ENCODE measurements at regions not wholly inside any gene's neighbourhood (a gene's known extent, or its start where the extent isn't known, plus 50 kb on each side); places are given as distances from the start of the nearest gene placed in this dataset.
"Not testable (repeated sequence)": the region's sequence is repeated elsewhere in the genome, so short reads cannot be mapped to it uniquely, and the experiment has no call there.

DNA sequence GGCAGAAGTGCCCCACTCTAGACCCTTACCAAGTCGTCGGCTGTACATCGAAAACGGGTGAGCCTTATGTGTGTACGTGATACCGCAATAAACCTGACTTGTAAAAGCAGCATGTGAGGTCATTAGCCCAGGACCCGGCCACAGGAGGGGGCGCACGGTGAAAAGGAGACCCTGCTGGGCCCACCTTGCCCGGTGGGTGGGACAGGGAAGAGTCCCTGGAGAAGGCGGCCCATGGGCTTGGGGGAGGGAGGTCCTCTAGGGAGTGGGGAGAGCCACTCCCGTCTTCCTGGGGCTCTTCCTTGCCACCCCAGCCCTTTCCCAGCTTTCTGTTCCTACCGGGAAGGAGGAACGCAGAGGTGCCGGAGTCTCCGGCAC is 188.8 kb downstream of the NPIPB11 start:
- DNase-seq: not testable (repeated sequence)

DNA sequence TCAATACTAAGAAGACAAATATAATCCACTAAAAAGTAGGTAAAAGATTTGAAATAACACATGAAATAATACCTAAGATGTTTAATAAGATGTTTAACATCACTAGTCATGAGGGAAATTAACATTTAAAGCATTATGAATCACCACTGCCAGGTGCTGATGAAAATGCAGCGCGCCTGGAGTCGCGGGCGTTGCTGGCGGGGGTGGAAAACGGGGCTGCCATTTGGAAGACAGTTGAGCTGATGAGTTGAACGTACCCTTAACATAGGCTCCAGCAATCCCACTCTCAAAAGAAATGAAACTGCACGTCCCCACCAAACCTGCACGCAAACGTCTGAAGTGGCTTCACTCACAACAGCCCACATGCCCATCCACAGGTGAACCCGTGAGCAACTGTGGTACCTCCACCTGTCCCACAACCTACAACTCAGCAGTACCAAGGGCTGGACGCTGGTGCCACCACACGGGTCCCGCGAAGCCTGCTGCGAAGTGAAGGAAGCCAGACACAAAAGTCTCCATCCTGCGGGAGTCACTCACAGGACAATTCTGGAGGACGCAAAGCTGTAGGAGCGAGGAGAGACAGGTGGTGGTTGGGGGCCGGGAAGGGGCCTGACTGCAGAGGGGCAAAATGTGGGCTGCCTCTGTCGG is 189.3 kb downstream of the NPIPB11 start:
- not testable (repeated sequence) for DNase-seq

DNA sequence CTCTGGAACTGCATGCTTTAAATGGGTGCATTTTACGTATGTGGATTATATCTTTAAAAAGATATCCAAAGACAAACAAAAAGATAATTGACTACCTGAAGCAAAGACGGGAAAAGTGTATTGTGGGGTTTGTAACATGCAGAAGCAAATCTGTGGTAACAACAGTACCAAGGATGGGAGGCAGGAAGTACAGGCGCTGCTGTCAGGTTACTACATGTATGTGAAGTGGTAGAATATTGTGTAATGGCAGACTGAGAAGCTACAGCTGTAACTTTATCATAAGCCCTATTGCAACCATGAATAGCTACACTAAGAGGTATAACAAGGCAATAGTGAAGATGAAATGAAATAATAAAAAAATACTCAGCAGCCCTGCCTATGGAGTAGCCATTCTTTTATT is 192.7 kb downstream of the NPIPB11 start:
- DNase-seq: not testable (repeated sequence)

DNA sequence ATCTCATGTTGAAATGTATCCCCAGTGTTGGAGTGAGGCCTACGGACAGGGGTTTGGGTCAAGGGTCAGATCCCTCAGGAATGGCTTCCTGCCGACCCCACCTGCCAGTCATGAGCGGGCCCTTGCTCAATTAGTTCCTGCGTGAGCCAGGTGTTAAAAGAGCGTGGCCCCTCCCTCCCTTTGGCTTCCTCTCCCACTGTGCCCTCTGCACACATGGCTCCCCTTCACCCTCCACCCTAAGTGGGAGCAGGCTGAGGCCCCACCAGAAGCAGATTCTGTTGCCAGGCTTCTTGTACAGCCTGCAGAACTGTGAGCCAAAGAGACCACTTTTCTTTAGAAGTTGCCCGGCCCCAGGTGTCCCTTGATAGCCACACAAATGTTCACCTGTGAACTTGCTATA is 193.3 kb downstream of the NPIPB11 start:
- DNase-seq: not testable (repeated sequence)

DNA sequence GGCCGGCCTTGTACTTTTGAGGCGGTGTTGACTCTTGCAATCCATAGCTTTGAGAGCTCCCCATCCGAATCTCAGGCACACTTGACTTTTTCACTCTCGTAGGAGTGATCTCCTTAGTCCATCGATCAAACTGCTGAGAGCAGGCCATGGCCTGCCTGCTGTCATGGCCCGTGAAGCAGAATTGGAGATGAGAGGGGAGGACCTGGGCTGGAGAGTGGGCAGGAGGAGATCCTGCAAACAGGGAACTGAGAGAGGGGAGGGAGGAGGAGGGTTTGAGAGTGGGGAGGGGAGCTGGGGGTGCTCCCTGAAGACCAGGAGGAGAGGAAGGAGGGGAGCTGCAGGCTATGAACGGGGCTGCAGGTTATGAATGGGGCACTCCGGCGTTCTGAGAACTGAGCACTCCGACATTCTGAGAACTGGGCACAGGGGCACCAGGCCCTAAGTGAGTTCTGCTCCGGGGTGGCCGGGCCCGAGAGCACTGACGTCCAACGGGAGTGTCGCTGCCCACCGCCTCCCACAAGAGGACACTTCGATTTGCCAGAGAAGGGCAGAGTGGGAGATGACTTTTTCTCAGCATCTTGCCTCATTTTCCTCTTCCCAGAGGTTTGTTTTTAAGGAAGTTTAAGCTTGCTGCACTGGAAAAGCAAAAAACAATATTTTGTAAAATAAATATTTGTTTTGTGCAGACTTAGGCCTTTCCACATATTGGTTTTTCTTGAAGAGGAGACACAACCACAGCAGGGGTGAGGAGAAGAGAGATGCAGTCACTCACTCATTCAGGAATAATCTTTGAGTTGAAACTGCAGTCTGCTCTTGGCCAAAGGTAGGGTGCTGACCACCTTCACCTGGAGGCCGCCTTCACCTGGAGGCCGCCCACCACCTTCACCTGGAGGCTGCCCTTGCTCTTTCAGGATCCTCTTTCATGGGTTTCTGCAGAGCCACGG is 194.2 kb downstream of the NPIPB11 start:
- DNase-seq: not testable (repeated sequence)

DNA sequence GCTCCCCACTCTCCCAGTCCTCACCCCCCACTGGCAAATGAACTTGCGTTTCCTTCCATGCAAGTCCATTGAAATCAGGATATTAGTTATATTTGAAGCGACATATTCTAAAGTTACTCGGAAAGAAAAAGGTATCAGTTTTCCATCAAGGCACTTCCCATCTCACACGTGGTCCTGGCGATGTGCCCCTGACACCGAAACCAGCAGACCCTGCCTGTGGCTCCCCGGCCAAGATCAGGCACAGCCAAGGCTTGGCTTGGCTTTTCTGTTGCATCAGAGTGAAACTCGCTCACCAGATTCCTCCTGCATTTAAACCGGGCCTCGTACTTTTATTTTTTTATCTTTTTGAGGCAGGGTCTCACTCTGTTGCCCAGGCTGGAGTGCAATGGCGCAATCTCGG is 195.1 kb downstream of the NPIPB11 start:
- not testable (repeated sequence) for DNase-seq

DNA sequence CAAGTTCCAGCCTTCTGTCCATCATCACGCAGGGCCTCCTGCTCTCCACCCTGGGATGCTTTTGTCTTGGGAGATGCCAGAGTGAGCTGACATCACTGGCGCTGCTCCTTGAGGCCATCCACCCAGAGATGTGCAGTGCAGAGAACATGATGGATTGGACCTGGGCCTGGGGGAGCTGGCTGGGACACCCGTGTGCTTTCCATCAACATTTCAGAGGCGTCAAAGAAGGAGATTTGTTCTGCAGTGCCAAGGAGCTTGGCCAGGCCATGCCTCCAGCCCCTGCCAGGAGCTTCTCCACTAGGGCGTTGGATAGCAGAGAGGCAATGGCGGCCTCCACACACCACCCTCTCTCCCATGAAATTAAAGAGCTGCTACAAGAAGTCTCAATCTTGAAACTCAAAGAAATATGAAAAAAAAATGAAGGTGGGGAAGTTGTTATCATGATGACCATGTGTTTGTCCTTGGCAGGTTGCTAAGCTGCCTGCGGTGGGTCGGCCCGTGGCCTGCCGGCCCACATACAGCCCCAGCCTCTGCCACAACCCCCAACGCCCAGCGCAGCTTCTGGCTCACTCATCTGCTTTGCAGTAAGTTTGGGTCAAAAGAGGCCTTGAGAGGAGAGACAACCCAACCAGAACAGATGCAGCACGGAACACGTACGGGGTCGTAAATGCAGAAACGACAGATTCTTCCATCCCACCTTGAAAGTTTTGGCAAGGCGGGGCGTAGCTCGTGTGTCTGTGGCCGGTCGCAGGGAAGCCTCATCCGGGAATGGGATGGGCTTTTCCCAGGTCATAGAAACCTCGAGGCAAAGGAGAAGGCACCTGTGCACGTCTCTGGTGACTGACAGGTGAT is 196.0 kb downstream of the NPIPB11 start:
- DNase-seq: not testable (repeated sequence)

DNA sequence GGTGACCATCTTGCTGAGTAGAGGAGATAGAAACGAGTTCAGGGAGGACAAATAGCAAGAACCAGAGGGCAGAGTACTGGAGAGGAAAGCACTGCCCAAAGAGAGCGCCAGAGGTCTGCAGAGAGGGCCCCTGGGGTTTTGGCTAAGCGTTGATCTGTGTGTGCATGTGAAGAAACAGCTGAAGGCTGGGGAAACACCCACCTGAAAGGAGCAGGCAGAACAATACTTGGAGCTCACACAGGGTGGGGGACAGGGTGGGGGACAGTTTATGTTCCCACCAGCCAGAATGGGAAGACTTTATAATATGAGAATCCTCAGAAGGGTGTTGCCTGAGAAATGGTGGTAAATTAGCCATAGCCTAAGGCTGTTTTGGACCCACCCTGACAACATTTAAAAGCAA is 200.4 kb downstream of the NPIPB11 start:
- not testable (repeated sequence) for DNase-seq

DNA sequence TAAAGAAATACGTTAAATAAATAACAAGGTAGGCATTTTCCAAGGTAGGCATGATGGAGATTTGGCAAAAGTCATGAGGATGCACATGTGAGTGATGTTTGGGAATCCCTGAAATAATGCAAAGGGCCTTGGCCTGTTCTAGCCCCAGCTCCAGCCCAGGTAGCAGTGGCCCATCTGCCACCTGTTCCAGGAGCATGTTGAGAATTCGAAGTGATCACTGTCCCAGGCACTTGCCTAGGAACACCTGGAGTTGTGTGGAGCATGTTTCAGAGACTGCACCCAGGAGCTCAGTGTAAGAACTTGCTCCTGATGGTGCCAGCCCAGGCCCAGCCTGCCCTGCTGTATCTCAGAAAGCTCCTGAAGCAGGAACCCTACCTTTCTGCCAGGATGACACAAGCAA is 201.4 kb downstream of the NPIPB11 start:
- DNase-seq: not testable (repeated sequence)

DNA sequence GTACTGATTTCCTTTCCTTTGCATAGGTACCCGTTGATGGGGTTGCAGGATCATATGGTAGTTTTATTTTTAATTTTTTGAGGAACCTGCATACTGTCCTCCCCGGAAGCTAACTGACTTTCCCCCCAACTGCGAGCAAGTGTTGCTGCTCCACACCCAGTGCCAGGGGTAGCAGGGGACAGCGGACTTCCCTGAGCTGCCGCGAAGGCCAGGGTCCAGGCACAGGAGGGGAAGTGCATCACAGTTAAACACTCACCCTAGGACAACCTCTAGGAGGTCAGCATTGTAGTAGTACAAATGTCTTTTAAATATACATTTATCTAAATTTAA is 201.7 kb downstream of the NPIPB11 start:
- DNase-seq: no peak

DNA sequence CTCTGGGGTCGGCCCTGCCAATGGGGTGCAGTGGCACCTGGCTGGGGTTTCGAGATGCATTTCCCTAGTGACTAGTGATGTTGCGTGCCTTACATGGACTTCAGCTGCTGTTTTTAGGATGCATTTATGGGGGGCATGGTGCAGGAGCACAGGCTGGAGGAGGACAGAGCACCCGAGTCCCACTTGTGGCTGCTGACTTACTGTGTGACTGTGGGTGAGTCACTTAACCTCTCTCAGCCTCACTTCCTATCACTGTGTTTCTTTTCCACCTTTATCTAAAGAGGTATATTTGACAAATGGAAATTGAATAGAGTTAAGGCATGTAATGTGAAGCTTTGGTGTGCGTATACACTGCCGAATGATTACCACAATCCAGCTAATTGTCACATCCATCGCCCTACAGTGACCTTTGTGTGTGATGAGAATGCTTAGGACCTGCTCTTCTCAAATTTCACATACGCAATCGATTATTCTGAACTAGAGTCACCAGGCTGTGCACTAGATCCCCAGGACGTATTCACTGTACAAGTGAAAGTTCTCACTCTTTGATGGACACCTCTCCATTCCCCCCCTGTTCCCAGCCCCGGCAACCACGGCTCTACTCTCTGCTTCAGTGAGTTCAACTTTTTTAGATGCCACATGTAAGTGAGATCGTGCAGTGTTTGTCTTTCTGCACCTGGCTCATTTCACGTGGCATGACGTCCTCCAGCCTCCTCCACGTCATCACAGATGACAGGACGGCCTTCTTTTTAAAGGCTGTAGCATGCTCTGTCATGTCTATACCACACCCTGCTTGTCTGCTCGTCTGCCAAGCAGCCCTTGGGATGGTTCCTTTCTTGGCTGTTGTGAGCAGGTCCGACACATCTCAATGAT is 202.3 kb downstream of the NPIPB11 start:
- DNase-seq: not testable (repeated sequence)

DNA sequence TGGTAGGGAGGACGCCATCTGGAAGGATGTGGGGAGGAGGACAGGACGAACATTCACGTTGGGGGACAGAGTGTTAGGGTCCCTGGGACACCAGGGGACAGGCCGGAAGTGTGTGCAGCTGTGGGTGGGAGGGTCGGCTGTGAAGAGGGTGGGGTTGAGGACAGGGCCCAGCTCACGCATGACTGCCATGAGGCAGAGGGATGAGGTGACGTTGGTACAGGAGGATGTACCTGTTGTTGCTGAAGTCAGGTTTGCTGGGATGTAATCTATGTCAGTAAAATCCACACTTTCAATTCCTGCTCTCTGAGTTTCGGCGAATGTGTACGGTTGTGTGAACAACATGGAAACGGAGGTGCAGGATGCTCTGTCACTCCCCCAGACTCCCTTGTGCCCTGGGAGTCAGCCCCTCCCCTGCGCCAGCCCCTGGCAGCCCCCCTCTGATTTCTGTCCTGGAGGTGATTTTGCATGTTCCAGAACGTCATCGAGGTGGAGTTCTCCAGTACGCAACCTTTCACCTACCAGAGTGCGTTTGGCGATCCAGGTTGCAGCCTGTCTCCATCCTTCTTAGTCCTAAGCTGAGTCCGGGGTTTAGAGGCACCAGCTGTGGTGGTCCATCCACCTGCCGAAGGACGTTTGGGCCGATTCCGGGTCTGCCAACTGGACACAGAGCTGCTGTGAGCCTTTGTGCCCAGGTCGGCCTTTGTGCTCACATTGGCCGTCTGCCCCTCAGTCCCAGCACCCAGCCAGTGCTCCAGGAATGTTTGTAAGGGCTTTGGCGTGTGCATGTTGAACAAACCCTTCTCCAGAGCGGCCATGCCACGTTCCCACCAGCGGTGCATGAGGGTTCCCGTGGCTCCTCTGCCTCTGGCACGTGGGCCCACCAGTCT is 203.2 kb downstream of the NPIPB11 start:
- not testable (repeated sequence) for DNase-seq

DNA sequence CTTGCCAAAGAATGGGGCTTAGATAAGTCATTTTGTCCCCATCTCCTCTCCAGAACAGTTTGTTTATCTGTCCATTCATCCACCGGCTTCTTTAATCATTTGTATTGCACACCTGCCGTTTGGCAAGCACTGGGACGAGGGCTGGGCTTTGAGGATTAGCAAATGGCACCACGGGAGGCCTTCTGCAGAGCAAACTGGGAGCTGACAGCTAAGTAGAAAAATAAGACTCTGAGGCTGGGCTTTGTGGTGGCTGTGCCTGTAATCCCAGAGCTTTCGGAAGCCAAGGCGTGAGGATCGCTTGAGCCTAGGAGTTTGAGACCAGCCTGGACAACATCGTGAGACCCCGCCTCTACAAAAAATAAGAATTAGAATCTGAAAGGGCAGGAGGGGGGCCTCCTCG is 203.9 kb downstream of the NPIPB11 start:
- DNase-seq: not testable (repeated sequence)

DNA sequence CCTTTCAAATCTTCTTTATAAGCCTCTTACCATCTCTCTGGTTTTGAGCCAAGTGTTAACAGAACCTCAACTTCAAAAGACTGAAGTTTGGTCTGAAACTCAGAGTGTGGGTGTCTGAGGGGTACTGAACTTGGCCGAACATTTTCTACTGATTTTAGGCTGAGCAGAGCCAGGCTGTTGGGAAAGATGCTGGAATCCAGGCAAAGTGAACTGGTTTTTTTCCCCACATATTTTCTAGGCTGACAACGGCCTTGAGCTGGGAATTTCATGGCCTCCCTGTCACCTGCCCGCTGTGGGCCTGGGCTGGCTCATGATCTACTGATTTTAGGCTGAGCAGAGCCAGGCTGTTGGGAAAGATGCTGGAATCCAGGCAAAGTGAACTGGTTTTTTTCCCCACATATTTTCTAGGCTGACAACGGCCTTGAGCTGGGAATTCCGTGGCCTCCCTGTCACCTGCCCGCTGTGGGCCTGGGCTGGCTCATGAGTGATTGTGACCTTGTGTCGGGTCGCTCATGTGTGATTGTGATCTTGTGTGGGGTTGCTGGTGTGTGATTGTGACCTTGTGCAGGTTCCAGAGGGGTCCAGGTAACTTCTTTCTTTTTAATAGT is 204.4 kb downstream of the NPIPB11 start:
- DNase-seq: not testable (repeated sequence)

DNA sequence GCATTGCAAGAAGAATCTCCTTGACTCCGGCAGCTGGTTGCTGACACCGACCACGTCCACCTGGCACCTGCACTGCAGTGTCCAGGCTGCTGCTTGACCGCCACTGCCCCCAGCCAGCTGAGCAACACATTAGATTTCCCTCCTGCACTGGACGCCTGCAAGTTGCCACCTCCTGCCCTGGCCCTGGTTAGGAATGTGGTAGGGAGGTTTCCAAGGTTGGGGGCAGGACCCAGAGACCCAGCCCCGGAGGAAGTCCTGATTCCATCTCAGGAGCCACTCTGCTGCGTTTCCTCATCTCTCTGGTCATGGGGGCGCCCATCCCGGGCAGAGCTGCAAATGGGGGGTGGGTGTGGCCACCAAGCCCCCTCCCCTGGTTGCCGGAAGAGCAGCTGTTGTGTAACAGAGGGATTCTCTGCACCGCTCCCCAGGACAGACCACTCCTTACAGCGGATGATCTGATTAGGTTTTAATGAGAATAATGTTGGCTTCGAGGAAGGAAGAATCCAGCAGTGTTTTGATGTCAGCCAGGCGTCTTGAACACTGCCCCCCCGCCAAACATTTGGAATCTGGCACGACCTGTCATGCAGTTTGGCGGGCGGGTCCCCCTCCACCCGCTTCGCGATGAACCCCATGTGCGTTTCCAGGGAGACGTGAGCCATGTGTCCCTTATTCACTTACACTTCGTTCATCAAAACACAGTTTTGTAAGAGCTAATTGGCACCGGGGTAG is 205.1 kb downstream of the NPIPB11 start:
- DNase-seq: not testable (repeated sequence)

DNA sequence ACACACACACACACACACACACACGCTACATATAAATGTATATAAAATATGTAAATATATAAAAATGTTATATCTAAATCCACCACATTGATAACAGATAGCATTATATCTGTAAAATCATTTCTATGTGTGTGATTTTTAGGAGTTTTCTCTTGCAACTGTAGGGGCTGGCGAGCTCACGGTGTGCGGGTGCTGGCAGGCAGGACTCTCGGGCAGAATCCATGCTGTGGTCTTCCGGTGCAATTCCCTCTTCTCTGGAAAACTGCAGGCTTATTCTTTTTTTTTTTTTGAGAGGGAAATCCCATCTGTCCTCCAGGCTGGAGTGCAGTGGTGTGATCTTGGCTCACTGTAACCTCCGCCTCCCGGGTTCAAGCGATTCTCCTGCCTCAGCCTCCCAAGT is 205.8 kb downstream of the NPIPB11 start:
- not testable (repeated sequence) for DNase-seq

DNA sequence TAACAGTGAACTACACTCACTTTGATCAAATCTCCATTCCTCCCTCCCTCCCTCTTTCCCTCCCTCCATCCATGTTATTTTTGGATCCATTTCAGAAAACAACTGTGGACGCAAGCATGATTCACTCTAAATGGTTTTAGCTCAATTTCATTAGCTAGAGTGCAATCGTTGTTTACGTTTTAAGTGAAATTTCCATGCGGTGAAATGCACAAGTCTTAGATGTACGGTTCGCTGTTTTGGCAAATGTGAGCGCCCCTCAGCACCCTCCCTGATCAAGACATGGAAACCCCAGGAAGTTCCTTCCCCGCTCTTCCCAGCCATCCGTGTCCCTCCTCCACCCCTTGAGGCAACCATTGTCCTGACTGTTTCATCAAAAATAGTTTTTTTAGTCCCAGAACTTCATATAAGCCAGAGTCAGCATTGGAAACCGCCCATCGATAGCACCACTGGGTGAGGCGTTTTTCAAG is 206.3 kb downstream of the NPIPB11 start:
- DNase-seq: not testable (repeated sequence)

DNA sequence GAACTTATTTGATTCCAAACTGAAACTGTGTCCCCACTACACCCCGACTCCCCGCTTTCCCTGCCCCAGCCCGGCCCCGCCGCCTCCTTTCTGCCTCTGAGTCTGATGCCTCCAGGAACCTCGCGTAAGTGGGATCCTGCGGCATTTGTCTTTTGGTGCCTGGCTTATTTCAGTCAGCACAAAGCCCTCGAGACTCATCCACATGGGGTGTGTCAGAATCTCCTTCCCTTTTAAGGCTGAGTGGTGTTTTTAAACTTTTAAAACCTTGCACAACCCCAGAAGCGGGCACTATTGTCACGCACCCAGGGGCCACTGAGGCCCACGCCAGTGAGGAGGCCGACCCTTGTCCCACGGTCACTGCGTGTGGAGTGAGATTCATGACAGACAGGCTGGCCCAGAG is 206.9 kb downstream of the NPIPB11 start:
- DNase-seq: not testable (repeated sequence)

DNA sequence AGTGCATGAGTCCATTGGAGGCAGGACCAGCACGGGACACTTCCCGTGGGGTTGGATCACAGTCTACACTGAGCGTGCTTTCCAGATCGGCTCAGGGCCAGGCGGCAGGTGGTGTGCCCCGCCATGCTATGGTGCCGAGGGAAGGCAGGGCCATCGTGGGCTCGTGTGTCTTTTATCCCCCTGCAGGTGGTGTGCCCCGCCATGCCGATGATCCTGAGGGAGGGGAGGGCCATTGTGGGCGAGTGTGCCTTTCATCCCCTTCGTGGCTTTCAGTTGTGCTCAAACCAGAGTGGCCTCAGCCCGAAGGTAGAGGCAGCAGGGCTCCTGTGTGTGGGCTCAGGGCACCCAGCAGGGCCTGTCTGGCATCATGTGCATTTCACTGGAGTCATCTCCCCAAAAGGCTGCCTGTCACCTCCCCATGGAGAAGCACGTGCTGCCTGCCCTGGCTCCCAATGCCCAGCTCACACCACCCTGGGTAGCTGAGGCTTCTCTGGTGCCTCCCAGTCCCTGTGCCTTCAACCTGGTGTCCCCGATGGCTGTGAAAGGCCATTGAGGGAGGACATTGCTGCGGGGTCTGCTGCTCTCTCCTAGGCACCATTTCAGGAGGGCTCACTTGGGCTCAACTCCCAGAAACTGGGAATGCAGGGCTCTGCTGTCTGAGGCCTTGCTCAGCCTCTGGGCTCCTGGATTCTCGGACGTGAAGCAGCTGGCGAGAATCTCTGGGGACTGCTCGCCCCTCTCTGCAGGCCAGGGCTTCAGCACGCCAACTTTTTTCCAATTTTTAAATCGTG is 207.6 kb downstream of the NPIPB11 start:
- DNase-seq: no peak
